Adrenal gland (tissue), 5 donors: ENCODE measurements at regions not wholly inside any gene's neighbourhood (a gene's known extent, or its start where the extent isn't known, plus 50 kb on each side); places are given as distances from the start of the nearest gene placed in this dataset.

ENCODE experiments used
- CTCF ChIP-seq, 6 experiments: fragments of 450-650 bp in 4 of 6; fragments of 200-600 bp in 2 of 6; sonication (generic) in 1 of 6; IDR thresholded peaks; 1 replicate in 5 of 6; 2 replicates in 1 of 6; pipeline versions ENCODE4 v1.5.1 to v1.8.0; 2016 to 2021; ENCODE audit warnings: antibody characterized with exemption in 6 of 6, mild to moderate bottlenecking in 2 of 6, moderate library complexity in 1 of 6
- POLR2A ChIP-seq, 2 donors: fragments of 450-650 bp; IDR thresholded peaks; one replicate each; pipeline ENCODE4 v1.6.1; 2017; ENCODE audit warnings: antibody characterized with exemption in 2 of 2, mild to moderate bottlenecking in 2 of 2, moderate library complexity in 1 of 2
- donor health status: DM: no; HTN: no; CAD: no.

GRCh38 chr3:23645533-23646183 is 160.1 kb upstream of the UBE2E1 start:
- TF ChIP-seq POLR2A (IDR thresholded peaks at IDR 0.05) = no peak
- TF ChIP-seq CTCF (IDR thresholded peaks at IDR 0.05) = no peak
